GM12878 (cell line): ENCODE measurements at regions not wholly inside any gene's neighbourhood (a gene's known extent, or its start where the extent isn't known, plus 50 kb on each side); places are given as distances from the start of the nearest gene placed in this dataset.

Source experiments
- ATAC-seq: fragments of 200-7000 bp; cut with Tn5 transposase; 3 replicates; pipeline ENCODE4 v1.9.1; 2020; ENCODE audit warnings: mild to moderate bottlenecking, moderate library complexity
- BruUV-seq: library from RNA; stranded (reverse); fragments of 400-500 nt; replicated peaks from 2 replicates; lab custom pipeline; 2021; lab: Mats Ljungman, UMichigan
- CTCF ChIA-PET: fragments of 300-600 bp; sonication (Branson Sonifier 250); formaldehyde crosslinking; extraction: SDS; loops from one replicate; lab custom pipeline; 2021; ENCODE audit warnings: inconsistent platforms; lab: Yijun Ruan, JAX
- POLR2A ChIA-PET: fragments of 350-600 bp; formaldehyde crosslinking; extraction: SDS; loops from one replicate; lab custom pipeline; 2021; ENCODE audit warnings: inconsistent platforms; lab: Charles Lee
- RAD21 ChIA-PET: fragments of 300-600 bp; sonication (Branson Sonifier 250); formaldehyde crosslinking; loops from one replicate; lab custom pipeline; 2023; ENCODE audit warnings: antibody characterized with exemption; ENCODE audit not compliant: unreplicated experiment; lab: Charles Lee
- SMC1A ChIA-PET: fragments of 300-600 bp; sonication (Branson Sonifier 250); formaldehyde crosslinking; loops from one replicate; lab custom pipeline; 2023; ENCODE audit not compliant: unreplicated experiment, uncharacterized antibody; lab: Charles Lee
- DNase-seq: peaks from one replicate; pipeline ENCODE4 v3.0.0-alpha.2; 2011; ENCODE audit warnings: low read depth, low spot score
- FAIRE-seq: peaks from 3 replicates; lab custom pipeline; 2011; peaks lifted over from hg19 to GRCh38; lab: Jason Lieb, UNC
- H2AFZ ChIP-seq: 2 replicates; pipeline ENCODE4 v1.6.0; 2011; ENCODE audit warnings: low read depth, low read length, control low read depth; ENCODE audit not compliant: control insufficient read depth
- H3K27ac ChIP-seq: 2 replicates; pipeline ENCODE4 v1.5.1; 2011; ENCODE audit warnings: control low read depth; ENCODE audit not compliant: control insufficient read depth, insufficient read depth
- H3K27me3 ChIP-seq, 2 experiments: replicated peaks in 1 of 2; 2 replicates each; pipeline versions ENCODE4 v1.6.0 to v1.6.1; 2011; ENCODE audit warnings: low read length in 1 of 2; ENCODE audit not compliant: control insufficient read depth in 2 of 2, insufficient read depth in 2 of 2
- H3K36me3 ChIP-seq, 2 experiments: 2 replicates each; pipeline ENCODE4 v1.5.1; 2011; ENCODE audit warnings: low read length in 1 of 2; ENCODE audit not compliant: control insufficient read depth in 2 of 2, insufficient read depth in 2 of 2
- H3K4me1 ChIP-seq: 2 replicates; pipeline ENCODE4 v1.6.1; 2011; ENCODE audit warnings: mild to moderate bottlenecking, low read length, moderate library complexity, mixed read lengths; ENCODE audit not compliant: control insufficient read depth, insufficient read depth
- H3K4me2 ChIP-seq: 2 replicates; pipeline ENCODE4 v1.6.0; 2011; ENCODE audit warnings: control low read depth; ENCODE audit not compliant: control insufficient read depth, insufficient read depth
- H3K4me3 ChIP-seq: fragments of 200-600 bp; sonication (generic); 2 replicates; pipeline ENCODE4 v1.5.1; 2016
- H3K79me2 ChIP-seq: 2 replicates; pipeline ENCODE4 v1.6.0; 2011; ENCODE audit warnings: low read length; ENCODE audit not compliant: control insufficient read depth, insufficient read depth
- H3K9ac ChIP-seq: 2 replicates; pipeline ENCODE4 v1.8.0; 2011; ENCODE audit warnings: low read length, control low read depth, mixed read lengths; ENCODE audit not compliant: control insufficient read depth, insufficient read depth
- H3K9me3 ChIP-seq: replicated peaks from 3 replicates; pipeline ENCODE4 v1.5.1; 2011; ENCODE audit warnings: mild to moderate bottlenecking, low read length; ENCODE audit not compliant: control insufficient read depth, insufficient read depth
- H4K20me1 ChIP-seq: 2 replicates; pipeline ENCODE4 v1.6.0; 2011; ENCODE audit not compliant: control insufficient read depth, insufficient read depth
- CBFB ChIP-seq: IDR thresholded peaks from 2 replicates; pipeline ENCODE4 v1.6.1; 2016; ENCODE audit warnings: antibody characterized with exemption, low read depth
- CEBPZ ChIP-seq: fragments of 150-350 bp; IDR thresholded peaks from 2 replicates; pipeline ENCODE4 v1.6.1; 2016; ENCODE audit warnings: low read depth, low read length
- CUX1 ChIP-seq: IDR thresholded peaks from 2 replicates; pipeline ENCODE4 v1.6.1; 2012; ENCODE audit warnings: improper control_type of control experiment, low read depth, low read length; ENCODE audit not compliant: insufficient replicate concordance
- PBX3 ChIP-seq: IDR thresholded peaks from 2 replicates; pipeline ENCODE4 v1.6.1; 2011; ENCODE audit warnings: mild to moderate bottlenecking, low read depth, low read length, moderate library complexity; ENCODE audit not compliant: insufficient replicate concordance
- POLR2AphosphoS2 ChIP-seq: IDR thresholded peaks from 2 replicates; pipeline ENCODE4 v1.6.1; 2011; ENCODE audit warnings: low read depth, mild to moderate bottlenecking, low read length, improper control_type of control experiment, moderate library complexity
- SPI1 ChIP-seq: IDR thresholded peaks from 2 replicates; pipeline ENCODE4 v1.6.1; 2011; ENCODE audit warnings: low read depth, mild to moderate bottlenecking, low read length, moderate library complexity, borderline replicate concordance; ENCODE audit not compliant: insufficient read depth
- YBX1 ChIP-seq: fragments of 450-650 bp; IDR thresholded peaks from 2 replicates; pipeline ENCODE4 v1.6.1; 2016; ENCODE audit warnings: antibody characterized with exemption
- ZNF274 ChIP-seq: IDR thresholded peaks from one replicate; pipeline ENCODE4 v1.8.0; 2011; ENCODE audit not compliant: insufficient read length, insufficient read depth
- in situ Hi-C: fragments of 300-500 bp; cut with MboI; formaldehyde crosslinking; loops from 9 replicates; pipeline ENCODE4 v1.14.3; 2018; ENCODE audit warnings: mixed read lengths
- intact Hi-C: fragments of 100-400 bp; cut with micrococcal nuclease; formaldehyde crosslinking; loops from one replicate; pipeline ENCODE4 v1.14.2; 2022; ENCODE audit not compliant: unreplicated experiment
- TF ChIP-seq, protein P1 (sequence below): IDR thresholded peaks from 2 replicates; pipeline ENCODE4 v1.6.1; 2012; ENCODE audit warnings: mild to moderate bottlenecking, low read depth, low read length

- TF ChIP-seq CUX1: no peak
- TF ChIP-seq POLR2AphosphoS2: no peak
- no peak for TF ChIP-seq ZNF274
- no peak for TF ChIP-seq PBX3
- no peak for TF ChIP-seq SPI1
Measured at GRCh38 chr6:164347455-164347854, 932.9 kb downstream of the QKI start (continued).

DNA sequence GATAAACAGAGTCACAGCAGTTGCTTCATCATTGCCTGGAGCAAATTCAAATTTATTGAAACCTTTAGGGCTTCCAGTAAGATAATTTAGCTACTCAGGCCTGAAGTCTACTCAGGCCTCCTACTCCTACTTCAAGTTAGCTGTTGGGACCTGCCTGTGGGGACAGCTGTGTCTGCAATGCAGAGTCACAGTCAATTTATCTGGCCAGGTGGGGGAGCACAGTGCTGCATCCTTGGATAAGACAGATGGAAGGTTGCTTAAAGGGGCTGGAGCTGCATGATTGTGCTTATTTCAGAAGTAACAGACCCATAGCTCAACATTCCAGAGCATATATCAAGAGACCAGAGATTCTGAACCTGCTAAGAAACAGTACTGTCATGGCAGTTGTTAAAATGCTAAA lies 932.1 kb downstream of the QKI start:
- ChIA-PET CTCF (no interaction called here), RAD21 (no interaction called here), POLR2A (no interaction called here), SMC1A (interaction anchor here (1.1 kb wide), 1 partner anchor 44 kb away, joined by 3 read pairs; no protein-coding TSS in a partner anchor)
- BruUV-seq: no TSS peak
- H4K20me1 ChIP-seq: no peaks in the 10 kb centered on the region
- H2AFZ ChIP-seq: no peak overlapping the region
- DNase-seq (no peak), FAIRE-seq (no peak), ATAC-seq (no peak)
- H3K27me3 ChIP-seq: no peaks in the 10 kb centered on the region
- intact Hi-C loops: no loop called here
- no peaks in the 10 kb centered on the region for H3K9me3 ChIP-seq
- H3K9ac ChIP-seq: no peak overlapping the region
- in situ Hi-C loops: no loop called here
- no peak overlapping the region for H3K27ac ChIP-seq
- H3K4me3 ChIP-seq: no peak overlapping the region
- H3K36me3 ChIP-seq: no peaks in the 10 kb centered on the region
- H3K4me2 ChIP-seq: no peak overlapping the region
- no peaks in the 10 kb centered on the region for H3K79me2 ChIP-seq
- no peaks in the 10 kb centered on the region for H3K4me1 ChIP-seq
- TF ChIP-seq YBX1: no peak
- TF ChIP-seq CEBPZ: no peak
- TF ChIP-seq, protein P1, sequence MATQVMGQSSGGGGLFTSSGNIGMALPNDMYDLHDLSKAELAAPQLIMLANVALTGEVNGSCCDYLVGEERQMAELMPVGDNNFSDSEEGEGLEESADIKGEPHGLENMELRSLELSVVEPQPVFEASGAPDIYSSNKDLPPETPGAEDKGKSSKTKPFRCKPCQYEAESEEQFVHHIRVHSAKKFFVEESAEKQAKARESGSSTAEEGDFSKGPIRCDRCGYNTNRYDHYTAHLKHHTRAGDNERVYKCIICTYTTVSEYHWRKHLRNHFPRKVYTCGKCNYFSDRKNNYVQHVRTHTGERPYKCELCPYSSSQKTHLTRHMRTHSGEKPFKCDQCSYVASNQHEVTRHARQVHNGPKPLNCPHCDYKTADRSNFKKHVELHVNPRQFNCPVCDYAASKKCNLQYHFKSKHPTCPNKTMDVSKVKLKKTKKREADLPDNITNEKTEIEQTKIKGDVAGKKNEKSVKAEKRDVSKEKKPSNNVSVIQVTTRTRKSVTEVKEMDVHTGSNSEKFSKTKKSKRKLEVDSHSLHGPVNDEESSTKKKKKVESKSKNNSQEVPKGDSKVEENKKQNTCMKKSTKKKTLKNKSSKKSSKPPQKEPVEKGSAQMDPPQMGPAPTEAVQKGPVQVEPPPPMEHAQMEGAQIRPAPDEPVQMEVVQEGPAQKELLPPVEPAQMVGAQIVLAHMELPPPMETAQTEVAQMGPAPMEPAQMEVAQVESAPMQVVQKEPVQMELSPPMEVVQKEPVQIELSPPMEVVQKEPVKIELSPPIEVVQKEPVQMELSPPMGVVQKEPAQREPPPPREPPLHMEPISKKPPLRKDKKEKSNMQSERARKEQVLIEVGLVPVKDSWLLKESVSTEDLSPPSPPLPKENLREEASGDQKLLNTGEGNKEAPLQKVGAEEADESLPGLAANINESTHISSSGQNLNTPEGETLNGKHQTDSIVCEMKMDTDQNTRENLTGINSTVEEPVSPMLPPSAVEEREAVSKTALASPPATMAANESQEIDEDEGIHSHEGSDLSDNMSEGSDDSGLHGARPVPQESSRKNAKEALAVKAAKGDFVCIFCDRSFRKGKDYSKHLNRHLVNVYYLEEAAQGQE: no peak
- no peak for TF ChIP-seq CBFB
